SK-N-SH treated with all-trans-retinoic acid at 6 μM for 48 hours (cell line): ENCODE measurements at regions not wholly inside any gene's neighbourhood (a gene's known extent, or its start where the extent isn't known, plus 50 kb on each side); places are given as distances from the start of the nearest gene placed in this dataset.

Experiments used
- ATAC-seq: fragments of 200-7000 bp; cut with Tn5 transposase; 3 replicates; pipeline ENCODE4 v1.9.1; 2020; ENCODE audit warnings: mild to moderate bottlenecking, moderate library complexity
- ARNTL ChIP-seq: fragments of 450-650 bp; formaldehyde crosslinking; IDR thresholded peaks from 2 replicates; pipeline ENCODE4 v1.5.0; 2020; ENCODE audit warnings: low read depth, mild to moderate bottlenecking, moderate library complexity, borderline replicate concordance
- BACH2 ChIP-seq: fragments of 250-450 bp; sonication (Bioruptor Pico); IDR thresholded peaks from 2 replicates; pipeline ENCODE4 v1.9.0; 2021; ENCODE audit warnings: mild to moderate bottlenecking, borderline replicate concordance
- CREB5 ChIP-seq: fragments of 250-450 bp; sonication (Bioruptor Pico); IDR thresholded peaks from 2 replicates; pipeline ENCODE4 v1.5.1; 2020; ENCODE audit warnings: low read depth, mild to moderate bottlenecking, moderate library complexity
- CSDC2 ChIP-seq: fragments of 250-450 bp; sonication (Bioruptor Pico); IDR thresholded peaks from 2 replicates; pipeline ENCODE4 v1.5.0; 2020; ENCODE audit warnings: mild to moderate bottlenecking, moderate library complexity
- CSRNP3 ChIP-seq: fragments of 250-450 bp; sonication (Bioruptor Pico); IDR thresholded peaks from 2 replicates; pipeline ENCODE4 v1.5.1; 2021; ENCODE audit warnings: mild to moderate bottlenecking, moderate library complexity
- ESRRG ChIP-seq: fragments of 250-450 bp; sonication (Bioruptor Pico); IDR thresholded peaks from 2 replicates; pipeline ENCODE4 v1.6.1; 2021; ENCODE audit warnings: mild to moderate bottlenecking
- GLIS3 ChIP-seq: fragments of 250-450 bp; sonication (Bioruptor Pico); IDR thresholded peaks from 2 replicates; pipeline ENCODE4 v1.5.0; 2020; ENCODE audit warnings: mild to moderate bottlenecking, moderate library complexity
- ISL1 ChIP-seq: fragments of 250-450 bp; sonication (Bioruptor Pico); IDR thresholded peaks from 2 replicates; pipeline ENCODE4 v2.1.2; 2022; ENCODE audit warnings: mild to moderate bottlenecking, moderate library complexity
- OSR1 ChIP-seq: fragments of 250-450 bp; sonication (Bioruptor Pico); IDR thresholded peaks from 2 replicates; pipeline ENCODE4 v1.8.0; 2022; ENCODE audit warnings: moderate library complexity, mild to moderate bottlenecking, inconsistent platforms
- PATZ1 ChIP-seq: fragments of 250-450 bp; sonication (Bioruptor Pico); IDR thresholded peaks from 2 replicates; pipeline ENCODE4 v1.8.0; 2020; ENCODE audit warnings: mild to moderate bottlenecking, moderate library complexity, borderline replicate concordance
- POU6F1 ChIP-seq: fragments of 250-450 bp; sonication (Bioruptor Pico); IDR thresholded peaks from 2 replicates; pipeline ENCODE4 v1.8.0; 2021; ENCODE audit warnings: low read depth, mild to moderate bottlenecking, moderate library complexity, borderline replicate concordance
- PPARA ChIP-seq: fragments of 250-450 bp; sonication (Bioruptor Pico); IDR thresholded peaks from 2 replicates; pipeline ENCODE4 v1.5.0; 2020; ENCODE audit warnings: mild to moderate bottlenecking, borderline replicate concordance
- RARB ChIP-seq: fragments of 250-450 bp; sonication (Bioruptor Pico); IDR thresholded peaks from 2 replicates; pipeline ENCODE4 v1.8.0; 2021; ENCODE audit warnings: mild to moderate bottlenecking, moderate library complexity
- SNAI2 ChIP-seq: fragments of 250-450 bp; sonication (Bioruptor Pico); IDR thresholded peaks from 2 replicates; pipeline ENCODE4 v1.5.0; 2020; ENCODE audit warnings: mild to moderate bottlenecking, moderate library complexity
- TCF4 ChIP-seq: fragments of 250-450 bp; sonication (Bioruptor Pico); IDR thresholded peaks from 2 replicates; pipeline ENCODE4 v1.8.0; 2021; ENCODE audit warnings: mild to moderate bottlenecking, moderate library complexity, borderline replicate concordance
- TOX ChIP-seq: fragments of 250-450 bp; sonication (Bioruptor Pico); IDR thresholded peaks from 2 replicates; pipeline ENCODE4 v1.8.0; 2021; ENCODE audit warnings: mild to moderate bottlenecking, moderate library complexity, borderline replicate concordance
- TSHZ2 ChIP-seq: fragments of 250-450 bp; sonication (Bioruptor Pico); IDR thresholded peaks from 2 replicates; pipeline ENCODE4 v1.5.0; 2020; ENCODE audit warnings: mild to moderate bottlenecking, moderate library complexity
- ZC3H10 ChIP-seq: fragments of 250-450 bp; sonication (Bioruptor Pico); IDR thresholded peaks from 2 replicates; pipeline ENCODE4 v1.5.1; 2021; ENCODE audit warnings: mild to moderate bottlenecking, moderate library complexity
- ZNF70 ChIP-seq: fragments of 450-650 bp; formaldehyde crosslinking; IDR thresholded peaks from 2 replicates; pipeline ENCODE4 v1.5.0; 2020; ENCODE audit warnings: mild to moderate bottlenecking, moderate library complexity
- ZNF8 ChIP-seq: fragments of 450-650 bp; formaldehyde crosslinking; IDR thresholded peaks from 2 replicates; pipeline ENCODE4 v1.5.0; 2020; ENCODE audit warnings: mild to moderate bottlenecking, moderate library complexity

GRCh38 chr13:77466753-77467422, 68.6 kb upstream of the SCEL start:
- ATAC-seq: no peak
- TF ChIP-seq GLIS3 (CRISPR knock-in tag): no peak
- TF ChIP-seq TCF4 (CRISPR knock-in tag): no peak
- no peak for TF ChIP-seq TOX (CRISPR knock-in tag)
- no peak for TF ChIP-seq ZNF8
- no peak for TF ChIP-seq TSHZ2 (CRISPR knock-in tag)
- no peak for TF ChIP-seq CSRNP3
- no peak for TF ChIP-seq PPARA
- no peak for TF ChIP-seq RARB (CRISPR knock-in tag)
- TF ChIP-seq ISL1 (CRISPR knock-in tag): no peak
- TF ChIP-seq PATZ1 (CRISPR knock-in tag): no peak
- TF ChIP-seq ESRRG (CRISPR knock-in tag): no peak
- TF ChIP-seq CREB5 (CRISPR knock-in tag): no peak
- TF ChIP-seq ZNF70: no peak
- TF ChIP-seq ARNTL (CRISPR knock-in tag): no peak
- TF ChIP-seq ZC3H10 (CRISPR knock-in tag): no peak
- no peak for TF ChIP-seq CSDC2 (CRISPR knock-in tag)
- TF ChIP-seq POU6F1 (CRISPR knock-in tag): no peak

- ATAC-seq: no peak
- TF ChIP-seq PPARA (no peak), CSRNP3 (no peak), TSHZ2 (CRISPR knock-in tag) (no peak), ZNF8 (no peak), TOX (CRISPR knock-in tag) (no peak), CREB5 (CRISPR knock-in tag) (no peak), ISL1 (CRISPR knock-in tag) (no peak), SNAI2 (CRISPR knock-in tag) (no peak), BACH2 (CRISPR knock-in tag) (no peak), PATZ1 (CRISPR knock-in tag) (no peak), CSDC2 (CRISPR knock-in tag) (no peak), OSR1 (no peak), ESRRG (CRISPR knock-in tag) (no peak)
- TF ChIP-seq, all 23 proteins: peak for 0
Measured at GRCh38 chr13:77465603-77466195, 69.8 kb upstream of the SCEL start.
